Erythroblast (primary cell): ENCODE measurements at regions not wholly inside any gene's neighbourhood (a gene's known extent, or its start where the extent isn't known, plus 50 kb on each side); places are given as distances from the start of the nearest gene placed in this dataset.

Source experiments
- DNase-seq, 2 experiments: peaks; one replicate each; lab custom pipeline; 2025; lab: John Stamatoyannopoulos, UW
- GATA1 ChIP-seq: IDR thresholded peaks from 2 replicates; pipeline ENCODE4 v1.6.1; 2011; ENCODE audit warnings: low read depth, mild to moderate bottlenecking, control low read depth, low read length, moderate library complexity
- POLR2A ChIP-seq: IDR thresholded peaks from 2 replicates; pipeline ENCODE4 v1.6.1; 2011; ENCODE audit warnings: mild to moderate bottlenecking, low read length

DNA sequence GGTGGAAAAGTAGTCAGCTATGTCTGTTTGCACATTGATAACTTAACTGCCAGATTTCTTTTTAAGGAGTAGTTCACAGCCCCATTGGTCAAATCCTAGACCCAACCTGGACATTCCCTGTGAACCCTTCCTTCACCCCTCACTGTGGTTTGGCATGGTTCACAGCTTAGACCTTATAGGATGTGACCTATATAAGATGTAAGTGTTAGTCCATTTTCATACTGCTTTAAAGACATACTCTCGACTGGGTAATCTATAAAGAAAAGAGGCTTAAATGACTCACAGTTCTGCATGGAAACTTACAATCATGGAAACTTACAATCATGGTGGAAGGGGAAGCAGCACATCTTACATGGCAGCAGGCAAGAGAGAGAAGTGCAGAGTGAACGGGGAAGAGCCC is 1066.2 kb downstream of the TTLL7 start:
- no peak for TF ChIP-seq GATA1
- no peak for TF ChIP-seq POLR2A
- no peak for DNase-seq

GRCh38 chr1:82932207-82932606 is 1066.7 kb downstream of the TTLL7 start:
- TF ChIP-seq GATA1 (no peak), POLR2A (no peak)
- DNase-seq = no peak

GRCh38 chr1:82931006-82931405 is 1067.9 kb downstream of the TTLL7 start:
- TF ChIP-seq GATA1 = no peak
- TF ChIP-seq POLR2A = no peak
- DNase-seq = no peak

- DNase-seq = no peak
- TF ChIP-seq GATA1 (no peak), POLR2A (no peak)
Measured at GRCh38 chr1:82927753-82928152, 1071.2 kb downstream of the TTLL7 start.

- DNase-seq = no peak
- TF ChIP-seq GATA1 (no peak), POLR2A (no peak)
Measured at GRCh38 chr1:82924666-82925065, 1074.3 kb downstream of the TTLL7 start.

- TF ChIP-seq POLR2A (no peak), GATA1 (no peak)
- no peak for DNase-seq
Measured at GRCh38 chr1:82923931-82924330, 1075.0 kb downstream of the TTLL7 start.

- no peak for TF ChIP-seq POLR2A
- no peak for TF ChIP-seq GATA1
- no peak for DNase-seq
Measured at GRCh38 chr1:82921759-82922158, 1077.2 kb downstream of the TTLL7 start.

GRCh38 chr1:82920418-82921248 is 1078.3 kb downstream of the TTLL7 start:
- no peak for DNase-seq
- TF ChIP-seq POLR2A (no peak), GATA1 (no peak)

GRCh38 chr1:82919837-82920236 is 1079.1 kb downstream of the TTLL7 start:
- DNase-seq = no peak
- TF ChIP-seq GATA1 = no peak
- no peak for TF ChIP-seq POLR2A

DNA sequence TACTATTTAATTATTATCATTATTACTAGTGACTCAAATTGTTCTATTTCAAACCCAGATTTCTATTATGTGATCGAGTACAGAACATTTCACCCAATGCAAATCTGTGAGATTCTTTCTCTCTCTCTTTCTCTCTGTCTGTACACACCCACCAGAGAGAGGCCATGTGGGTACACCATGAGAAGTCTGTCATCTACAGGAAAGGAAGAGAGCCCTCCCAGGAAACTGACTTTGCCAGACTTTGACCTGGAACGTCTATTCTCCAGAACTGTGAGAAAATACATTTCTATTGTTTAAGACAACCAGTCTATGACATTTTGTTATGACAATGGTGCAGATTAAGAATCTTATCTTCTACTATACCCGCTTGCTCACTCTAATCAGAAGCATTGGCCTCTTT is 1091.6 kb downstream of the TTLL7 start:
- TF ChIP-seq POLR2A (no peak), GATA1 (no peak)
- DNase-seq = no peak

- no peak for DNase-seq
- TF ChIP-seq GATA1 = no peak
- TF ChIP-seq POLR2A = no peak
Measured at GRCh38 chr1:82903626-82904025, 1095.3 kb downstream of the TTLL7 start.

GRCh38 chr1:82901561-82901960 is 1097.4 kb downstream of the TTLL7 start:
- TF ChIP-seq GATA1 (no peak), POLR2A (no peak)
- no peak for DNase-seq

DNA sequence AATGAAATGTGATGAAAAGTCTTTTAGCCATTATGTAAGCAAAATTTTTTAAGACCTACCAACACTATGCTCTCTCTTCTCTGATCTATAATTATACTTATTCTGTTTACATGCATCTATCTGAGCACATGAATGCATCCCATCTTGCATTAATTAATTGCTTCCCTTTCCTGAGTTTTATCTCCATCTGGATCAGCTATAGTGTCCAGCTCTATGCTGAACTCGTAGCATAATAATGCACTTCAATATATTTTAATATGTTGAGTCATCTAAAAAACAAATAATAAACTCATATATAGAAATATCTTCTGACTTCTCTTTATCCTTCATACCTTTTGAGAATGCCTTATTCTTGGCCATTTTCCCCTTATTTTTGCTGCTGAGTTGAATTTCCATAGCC is 1097.8 kb downstream of the TTLL7 start:
- TF ChIP-seq GATA1 (no peak), POLR2A (no peak)
- DNase-seq = no peak

GRCh38 chr1:82899017-82899416 is 1098.3 kb downstream of the ADGRL2 start:
- no peak for DNase-seq
- no peak for TF ChIP-seq GATA1
- no peak for TF ChIP-seq POLR2A

- no peak for DNase-seq
- no peak for TF ChIP-seq POLR2A
Measured at GRCh38 chr1:82897549-82897948, 1096.8 kb downstream of the ADGRL2 start.
